Cardiac fibroblast (primary cell): ENCODE measurements at regions not wholly inside any gene's neighbourhood (a gene's known extent, or its start where the extent isn't known, plus 50 kb on each side); places are given as distances from the start of the nearest gene placed in this dataset.

Experiments used
- DNase-seq, 2 donors: peaks; one replicate each; pipeline versions ENCODE4 v3.0.0 to v3.0.0-alpha.2; 2010; ENCODE audit warnings: low read depth in 2 of 2
- H3K4me3 ChIP-seq, 2 donors: replicated peaks in 1 of 2; 1 replicate in 1 of 2; 2 replicates in 1 of 2; pipeline ENCODE4 v1.5.1; 2011; ENCODE audit warnings: low read depth in 2 of 2, low read length in 2 of 2, mild to moderate bottlenecking in 2 of 2, moderate library complexity in 1 of 2
- CTCF ChIP-seq: IDR thresholded peaks from one replicate; pipeline ENCODE4 v1.5.1; 2011; ENCODE audit warnings: low read depth, mild to moderate bottlenecking, low read length, inconsistent platforms

- no peak overlapping the region for H3K4me3 ChIP-seq
- no peak for DNase-seq
- TF ChIP-seq CTCF: no peak
Measured at GRCh38 chr5:3987867-3988266, 392.2 kb downstream of the IRX1 start.

- no peak overlapping the region for H3K4me3 ChIP-seq
- TF ChIP-seq CTCF: no peak
- DNase-seq: peak; percentile 2 to 51
Measured at GRCh38 chr5:3993856-3994473, 398.3 kb downstream of the IRX1 start.

- peak; percentile 47 to 71 for DNase-seq
- no peak overlapping the region for H3K4me3 ChIP-seq
- TF ChIP-seq CTCF: no peak
Measured at GRCh38 chr5:3994628-3995027, 399.0 kb downstream of the IRX1 start.

- H3K4me3 ChIP-seq: no peak overlapping the region
Measured at GRCh38 chr5:3995954-3996619, 400.5 kb downstream of the IRX1 start.

GRCh38 chr5:3996707-3997336 lies 401.2 kb downstream of the IRX1 start:
- DNase-seq: no peak
- no peak overlapping the region for H3K4me3 ChIP-seq
- TF ChIP-seq CTCF: no peak

More at GRCh38 chr5:3995954-3996619, 400.5 kb downstream of the IRX1 start:
- no peak for DNase-seq
- no peak for TF ChIP-seq CTCF

GRCh38 chr5:3997670-3998069 lies 402.0 kb downstream of the IRX1 start:
- TF ChIP-seq CTCF: no peak
- no peak for DNase-seq
- H3K4me3 ChIP-seq: no peak overlapping the region
